ENCODE measurements at regions not wholly inside any gene's neighbourhood (a gene's known extent, or its start where the extent isn't known, plus 50 kb on each side); places are given as distances from the start of the nearest gene placed in this dataset.
"Not testable (repeated sequence)": the region's sequence is repeated elsewhere in the genome, so short reads cannot be mapped to it uniquely, and the experiment has no call there.

DNA sequence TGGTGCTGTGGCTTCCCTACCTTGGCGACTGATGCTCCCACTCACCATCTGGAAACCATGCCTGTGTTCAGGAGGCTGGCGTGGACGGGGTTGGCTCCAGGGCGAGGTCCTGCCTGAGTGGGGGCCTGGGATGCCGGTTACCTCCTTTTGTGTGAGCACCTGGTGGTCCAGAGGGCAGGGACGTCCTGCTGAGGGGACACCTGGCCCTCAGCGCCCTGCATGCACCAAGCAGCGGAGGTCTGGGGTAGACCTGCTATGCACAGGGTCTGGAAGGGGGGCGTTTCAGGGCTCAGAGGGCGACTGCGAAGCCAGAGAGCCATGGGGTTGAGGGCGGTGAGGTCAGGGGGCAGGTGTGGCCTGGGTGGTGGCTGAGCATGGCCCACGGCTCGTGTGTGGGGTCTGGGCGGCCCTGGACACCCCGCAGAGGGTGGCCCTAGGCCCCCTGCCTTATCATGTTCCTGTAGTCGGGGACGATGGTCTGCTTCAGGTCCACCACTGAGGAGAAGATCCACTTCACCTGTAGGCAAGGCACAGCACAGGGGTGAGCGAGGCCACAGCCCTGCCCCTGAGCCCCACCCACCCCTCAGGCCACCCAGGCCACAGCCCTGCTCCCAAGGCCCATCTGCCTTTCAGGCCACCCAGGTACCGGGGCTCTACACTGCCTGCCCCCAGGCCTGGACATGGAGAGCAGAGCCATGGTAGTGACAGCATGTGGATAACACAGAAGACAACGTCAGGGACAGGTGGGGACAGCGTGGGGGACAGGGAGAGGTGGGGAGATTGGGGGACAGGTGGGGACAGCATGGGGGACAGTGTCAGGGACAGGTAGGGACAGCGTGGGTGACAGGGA, 95.3 kb downstream of the TMEM121 start:
- not testable (repeated sequence) for DNase-seq (ENCODE audit: low read depth in 3 of 3)

DNA sequence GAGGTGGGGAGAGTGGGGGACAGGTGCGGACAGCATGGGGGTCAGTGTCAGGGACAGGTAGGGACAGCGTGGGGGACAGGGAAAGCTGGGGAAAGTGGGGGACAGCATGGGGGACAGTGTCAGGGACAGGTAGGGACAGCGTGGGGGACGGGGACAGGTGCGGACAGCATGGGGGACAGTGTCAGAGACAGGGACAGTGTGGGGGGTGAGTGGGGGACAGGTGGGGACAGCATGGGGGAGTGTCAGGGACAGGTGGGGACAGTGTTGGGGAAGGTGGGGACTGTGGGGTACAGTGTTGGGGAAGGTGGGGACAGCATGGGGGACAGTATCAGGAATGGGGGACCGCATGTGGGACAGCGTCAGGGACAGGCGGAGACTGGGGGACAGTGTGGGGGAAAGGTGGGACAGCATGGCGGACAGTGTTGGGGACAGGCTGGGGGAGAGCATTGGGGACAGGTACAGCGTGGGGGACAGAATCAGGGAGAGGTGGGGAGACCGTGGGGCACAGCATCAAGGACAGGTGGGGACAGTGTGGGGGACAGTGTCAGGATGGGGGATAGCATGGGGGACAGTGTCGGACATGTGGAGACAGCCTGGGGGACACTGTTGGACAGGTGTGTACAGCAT, 96.1 kb downstream of the TMEM121 start:
- DNase-seq (ENCODE audit: low read depth in 3 of 3) = no peak

DNA sequence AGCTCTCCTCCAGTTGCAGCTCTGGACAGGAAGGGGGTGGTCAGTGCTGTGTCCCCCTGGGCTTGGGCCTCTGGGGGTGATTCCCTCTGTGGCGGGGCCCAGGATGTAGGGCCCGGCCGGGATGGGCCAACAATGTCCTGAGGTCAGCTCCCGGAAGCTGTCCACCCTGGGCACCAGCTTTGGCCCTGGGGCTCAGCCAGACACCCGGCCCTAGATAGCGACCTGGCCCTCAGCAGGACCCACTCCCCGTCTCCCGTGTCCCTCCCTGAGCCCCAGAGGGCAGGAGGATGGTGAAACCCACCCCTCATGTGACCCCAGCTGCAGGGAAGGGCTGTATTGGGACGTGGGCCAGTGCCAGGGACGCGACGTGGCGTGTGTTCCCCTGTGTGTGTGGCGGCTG, 96.8 kb downstream of the TMEM121 start:
- not testable (repeated sequence) for DNase-seq (ENCODE audit: low read depth in 3 of 3)

DNA sequence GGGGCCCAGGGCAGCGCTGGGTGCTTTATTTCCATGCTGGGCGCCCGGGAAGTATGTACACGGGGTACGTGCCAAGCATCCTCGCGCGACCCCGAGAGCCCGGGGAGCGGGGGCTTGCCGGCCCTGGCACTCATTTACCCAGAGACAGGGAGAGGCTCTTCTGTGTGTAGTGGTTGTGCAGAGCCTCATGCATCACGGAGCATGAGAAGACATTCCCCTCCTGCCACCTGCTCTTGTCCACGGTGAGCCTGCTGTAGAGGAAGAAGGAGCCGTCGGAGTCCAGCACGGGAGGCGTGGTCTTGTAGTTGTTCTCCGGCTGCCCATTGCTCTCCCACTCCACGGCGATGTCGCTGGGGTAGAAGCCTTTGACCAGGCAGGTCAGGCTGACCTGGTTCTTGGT, 98.0 kb downstream of the TMEM121 start:
- not testable (repeated sequence) for DNase-seq (ENCODE audit: low read depth in 3 of 3)

DNA sequence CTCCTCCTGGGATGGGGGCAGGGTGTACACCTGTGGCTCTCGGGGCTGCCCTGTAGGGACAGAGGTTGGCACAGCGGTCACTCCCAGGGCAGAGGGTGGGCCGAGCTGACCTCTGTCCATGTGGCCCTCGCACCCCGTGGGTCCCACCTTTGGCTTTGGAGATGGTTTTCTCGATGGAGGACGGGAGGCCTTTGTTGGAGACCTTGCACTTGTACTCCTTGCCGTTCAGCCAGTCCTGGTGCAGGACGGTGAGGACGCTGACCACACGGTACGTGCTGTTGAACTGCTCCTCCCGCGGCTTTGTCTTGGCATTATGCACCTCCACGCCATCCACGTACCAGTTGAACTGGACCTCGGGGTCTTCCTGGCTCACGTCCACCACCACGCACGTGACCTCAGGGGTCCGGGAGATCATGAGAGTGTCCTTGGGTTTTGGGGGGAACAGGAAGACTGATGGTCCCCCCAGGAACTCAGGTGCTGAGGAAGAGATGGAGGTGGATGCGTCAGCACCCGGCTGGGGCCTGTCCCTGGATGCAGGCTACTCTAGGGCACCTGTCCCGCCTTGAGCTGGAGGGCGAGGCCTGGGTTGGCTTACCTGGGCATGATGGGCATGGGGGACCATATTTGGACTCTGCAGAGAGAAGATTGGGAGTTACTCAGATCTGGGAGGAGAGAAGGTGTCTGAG, 98.5 kb downstream of the TMEM121 start:
- DNase-seq (ENCODE audit: low read depth in 3 of 3) = not testable (repeated sequence)

DNA sequence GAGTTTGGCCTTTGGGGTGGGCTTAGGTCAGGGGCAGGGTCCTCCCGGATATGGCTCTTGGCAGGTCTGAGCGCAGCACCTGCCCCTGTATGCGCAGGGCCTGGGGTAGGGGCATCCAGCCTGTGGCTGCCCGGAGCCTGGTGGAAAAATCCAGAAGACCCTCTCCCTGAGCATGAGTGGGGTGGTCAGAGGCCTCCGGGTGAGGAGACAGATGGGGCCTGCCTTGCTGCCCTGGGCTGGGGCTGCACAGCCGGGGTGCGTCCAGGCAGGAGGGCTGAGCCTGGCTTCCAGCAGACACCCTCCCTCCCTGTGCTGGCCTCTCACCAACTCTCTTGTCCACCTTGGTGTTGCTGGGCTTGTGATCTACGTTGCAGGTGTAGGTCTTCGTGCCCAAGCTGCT, 99.1 kb downstream of the TMEM121 start:
- DNase-seq (ENCODE audit: low read depth in 3 of 3) = not testable (repeated sequence)

DNA sequence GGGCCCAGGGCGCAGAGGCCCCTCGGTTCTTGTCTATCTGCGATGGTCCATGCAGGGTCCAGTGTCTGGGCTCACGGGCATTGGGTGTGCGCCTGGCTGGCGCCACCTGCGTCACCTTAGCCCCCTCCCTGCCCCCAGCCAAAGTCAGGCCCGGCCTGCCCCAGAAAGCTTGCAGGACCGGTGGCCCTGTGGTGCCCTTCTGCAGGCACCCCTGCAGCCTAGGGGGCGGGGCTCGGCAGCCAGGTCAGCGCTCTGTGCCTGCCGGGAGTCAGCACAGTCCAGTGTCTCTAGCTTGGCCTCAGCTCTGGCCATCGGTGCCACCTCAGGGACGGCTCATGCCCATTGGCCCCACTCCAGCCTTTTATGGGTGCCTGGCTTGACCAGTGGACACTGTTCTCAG, 99.7 kb downstream of the TMEM121 start:
- not testable (repeated sequence) for DNase-seq (ENCODE audit: low read depth in 3 of 3)

DNA sequence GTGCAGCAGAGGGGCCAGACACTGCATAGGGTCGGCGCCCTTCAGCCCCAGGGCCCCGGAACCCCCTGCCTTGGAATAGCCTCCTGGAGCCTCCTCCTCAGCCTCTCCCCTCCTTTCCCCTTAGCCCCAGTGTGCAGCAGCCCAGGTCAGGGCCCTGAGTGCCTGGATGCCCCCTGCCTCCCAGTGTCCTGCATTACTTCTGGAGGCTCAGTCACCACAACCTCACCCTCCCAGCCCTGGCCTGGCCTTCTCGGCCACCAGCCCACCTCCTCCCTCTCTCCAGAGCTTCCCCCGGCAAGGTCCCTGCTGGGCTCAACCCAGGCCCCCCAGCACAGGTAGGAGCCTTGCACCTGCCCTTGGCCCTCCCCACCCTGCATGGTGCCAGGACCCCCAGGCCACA, 100.3 kb downstream of the TMEM121 start:
- DNase-seq (ENCODE audit: low read depth in 3 of 3) = not testable (repeated sequence)

DNA sequence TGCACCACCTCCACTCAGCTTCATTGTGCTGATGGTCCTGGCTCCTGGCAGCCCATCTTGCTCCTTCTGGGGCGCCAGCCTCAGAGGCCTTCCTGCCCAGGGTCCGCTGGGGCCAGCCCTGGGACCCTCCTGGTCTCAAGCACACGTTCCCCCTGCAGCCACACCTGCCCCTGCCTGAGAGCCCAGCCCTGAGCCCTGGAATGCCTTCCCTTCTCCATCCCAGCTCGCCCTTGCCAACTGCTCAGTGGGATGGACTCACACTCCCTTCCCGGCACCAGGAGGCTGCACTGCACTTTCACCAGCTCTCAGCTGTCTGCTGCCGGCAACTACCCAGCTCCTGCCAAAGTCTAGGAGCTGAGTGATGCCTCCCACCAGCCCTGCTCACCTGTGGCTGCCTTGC, 100.9 kb downstream of the TMEM121 start:
- DNase-seq (ENCODE audit: low read depth in 3 of 3) = not testable (repeated sequence)

DNA sequence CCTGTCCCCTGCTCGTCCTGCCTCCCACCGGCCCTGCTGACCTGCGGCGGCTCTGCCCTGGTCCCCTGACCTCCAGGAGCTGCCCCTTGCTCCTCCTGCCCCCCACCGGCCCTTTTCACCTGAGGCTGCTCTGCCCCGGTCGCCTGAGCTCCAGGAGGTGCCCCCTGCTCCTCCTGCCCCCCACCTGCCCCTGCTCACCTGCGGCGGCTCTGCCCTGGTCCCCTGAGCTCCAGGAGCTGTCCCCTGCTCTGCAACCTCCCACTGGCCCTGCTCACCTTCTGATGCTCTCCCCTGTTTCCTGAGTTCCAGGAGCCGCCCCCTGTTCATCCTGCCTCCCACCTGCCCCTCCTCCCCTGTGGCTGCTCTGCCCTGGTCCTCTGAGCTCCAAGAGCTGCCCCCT, 101.3 kb downstream of the TMEM121 start:
- no peak for DNase-seq (ENCODE audit: low read depth in 3 of 3)

DNA sequence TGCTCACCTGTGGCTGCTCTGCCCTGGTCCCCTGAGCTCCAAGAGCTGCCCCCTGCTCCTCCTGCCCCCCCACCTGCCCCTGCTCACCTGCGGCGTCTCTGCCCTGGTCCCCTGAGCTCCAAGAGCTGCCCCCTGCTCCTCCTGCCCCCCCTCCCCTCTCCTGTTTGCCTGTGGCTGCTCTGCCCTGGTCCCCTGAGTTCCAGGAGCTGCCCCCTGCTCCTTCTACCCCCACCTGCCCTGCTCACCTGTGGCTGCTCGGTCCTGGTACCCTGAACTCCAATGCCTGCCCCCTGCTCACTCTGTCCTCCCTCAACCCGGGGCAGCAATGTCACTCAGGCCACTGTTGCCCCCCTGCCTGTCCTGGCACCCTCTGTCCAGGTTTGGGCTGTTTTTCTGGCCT, 101.7 kb downstream of the TMEM121 start:
- DNase-seq (ENCODE audit: low read depth in 3 of 3) = not testable (repeated sequence)

DNA sequence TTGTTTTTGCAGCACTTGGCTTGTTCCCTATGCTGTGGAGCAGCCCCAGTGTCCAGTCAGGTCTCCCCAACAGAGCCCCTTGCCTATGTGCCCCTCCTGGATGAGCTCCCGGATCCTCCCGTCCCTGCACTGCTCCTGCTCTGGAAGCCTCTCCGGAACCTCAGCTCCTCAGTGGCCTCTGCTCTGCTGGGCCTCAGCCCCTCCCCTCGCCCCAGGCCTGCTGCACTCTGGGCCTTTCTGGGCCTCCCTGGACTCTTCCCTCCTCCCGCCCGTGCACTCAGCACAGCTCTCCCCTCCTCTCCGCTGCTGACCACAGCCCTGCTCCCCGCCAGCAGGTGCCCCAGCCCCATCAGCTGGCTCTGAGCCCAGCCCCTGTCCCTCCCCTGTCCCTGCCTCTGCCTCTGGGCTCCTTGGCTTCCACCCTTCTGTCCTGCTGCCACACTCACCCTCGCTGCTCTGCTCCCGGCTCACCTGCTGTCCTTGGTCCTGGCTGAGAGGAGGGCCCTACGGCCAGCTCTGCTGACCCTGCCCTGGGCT, 102.2 kb downstream of the TMEM121 start:
- not testable (repeated sequence) for DNase-seq (ENCODE audit: low read depth in 3 of 3)

DNA sequence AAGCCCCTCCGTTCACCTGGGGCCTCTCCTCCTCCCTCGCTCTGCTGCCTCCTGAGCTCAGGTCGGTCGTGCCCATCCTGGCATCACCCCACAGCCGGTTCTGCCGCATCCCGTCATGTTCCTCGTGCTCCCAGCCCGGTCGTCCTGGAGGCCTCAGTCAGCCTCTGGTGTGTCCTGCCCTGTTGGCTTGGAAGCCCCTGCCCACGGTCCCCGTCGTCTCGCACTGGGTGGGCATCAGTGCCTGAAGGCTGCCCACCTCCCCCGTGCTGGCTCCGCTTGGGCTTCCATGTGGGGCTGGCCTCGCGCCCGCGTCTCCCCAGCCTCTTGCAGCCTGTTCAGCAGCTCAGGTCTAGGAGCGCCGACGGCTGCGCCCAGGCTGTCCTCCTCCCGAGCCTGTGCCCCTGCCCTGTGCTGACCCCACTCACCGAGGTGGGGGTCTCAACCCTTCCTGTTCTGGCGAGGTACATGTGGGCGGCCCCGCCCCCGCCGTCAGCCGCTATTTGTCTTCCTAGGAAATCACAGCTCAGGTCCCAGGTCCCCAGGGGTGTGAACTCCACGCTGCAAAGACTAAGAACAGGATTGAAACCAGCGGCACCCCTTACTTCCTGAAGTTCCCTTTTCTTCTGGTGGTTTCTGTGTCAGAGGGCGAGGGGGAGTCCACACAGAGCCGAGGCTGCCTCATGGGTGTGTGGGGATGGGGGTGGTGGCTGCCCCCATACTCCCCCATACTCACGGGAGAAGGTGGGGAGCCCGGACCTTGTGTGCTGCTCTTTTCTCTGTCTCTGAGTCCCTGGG, 102.9 kb downstream of the TMEM121 start:
- DNase-seq (ENCODE audit: low read depth in 3 of 3) = not testable (repeated sequence)

DNA sequence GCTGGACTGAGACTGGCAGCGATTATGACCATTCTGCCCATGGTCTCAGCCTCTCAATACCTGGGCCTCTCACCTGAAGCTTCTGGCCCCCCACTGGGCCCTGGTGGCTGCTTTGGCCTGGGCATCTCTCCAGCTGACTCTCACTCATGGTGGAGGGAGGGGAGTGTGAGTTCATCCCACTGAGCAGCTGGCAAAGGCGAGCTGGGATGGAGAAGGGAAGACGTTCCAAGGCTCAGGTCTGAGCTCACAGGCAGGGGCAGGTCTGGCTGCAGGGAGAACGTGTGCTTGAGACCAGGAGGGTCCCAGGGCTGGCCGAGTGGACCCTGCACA, 103.5 kb downstream of the TMEM121 start:
- DNase-seq (ENCODE audit: low read depth in 3 of 3) = no peak

DNA sequence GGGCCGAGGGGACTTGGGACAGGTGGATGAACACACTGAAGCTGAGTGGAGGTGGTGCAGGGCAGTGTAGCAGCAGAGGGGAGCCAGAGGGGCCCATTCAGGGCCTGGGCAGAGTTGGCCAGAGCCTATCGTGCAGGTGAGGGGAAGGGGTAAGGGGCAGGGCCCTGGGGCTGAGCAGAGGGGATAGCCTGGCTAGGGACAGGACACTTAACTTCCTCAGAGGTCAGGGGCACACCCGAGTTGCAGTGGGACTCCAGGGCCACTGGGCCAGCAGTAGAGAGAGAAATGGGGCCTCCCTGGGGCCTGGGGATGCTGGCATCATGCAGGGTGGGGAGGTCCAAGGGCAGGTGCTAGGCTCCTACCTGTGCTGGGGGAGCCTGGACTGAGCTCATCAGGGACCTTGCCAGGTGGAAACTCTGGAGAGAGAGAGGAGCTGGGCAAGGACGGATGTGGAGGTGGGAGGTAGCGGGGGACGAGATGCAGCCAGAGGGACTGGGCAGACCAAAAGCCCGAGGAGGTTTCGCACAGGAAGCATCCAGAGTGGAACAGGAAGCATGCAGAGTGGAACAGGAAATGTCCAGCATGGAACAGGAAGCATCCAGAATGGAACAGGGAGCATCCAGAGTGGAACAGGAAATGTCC, 104.0 kb downstream of the TMEM121 start:
- DNase-seq (ENCODE audit: low read depth in 3 of 3) = not testable (repeated sequence)

DNA sequence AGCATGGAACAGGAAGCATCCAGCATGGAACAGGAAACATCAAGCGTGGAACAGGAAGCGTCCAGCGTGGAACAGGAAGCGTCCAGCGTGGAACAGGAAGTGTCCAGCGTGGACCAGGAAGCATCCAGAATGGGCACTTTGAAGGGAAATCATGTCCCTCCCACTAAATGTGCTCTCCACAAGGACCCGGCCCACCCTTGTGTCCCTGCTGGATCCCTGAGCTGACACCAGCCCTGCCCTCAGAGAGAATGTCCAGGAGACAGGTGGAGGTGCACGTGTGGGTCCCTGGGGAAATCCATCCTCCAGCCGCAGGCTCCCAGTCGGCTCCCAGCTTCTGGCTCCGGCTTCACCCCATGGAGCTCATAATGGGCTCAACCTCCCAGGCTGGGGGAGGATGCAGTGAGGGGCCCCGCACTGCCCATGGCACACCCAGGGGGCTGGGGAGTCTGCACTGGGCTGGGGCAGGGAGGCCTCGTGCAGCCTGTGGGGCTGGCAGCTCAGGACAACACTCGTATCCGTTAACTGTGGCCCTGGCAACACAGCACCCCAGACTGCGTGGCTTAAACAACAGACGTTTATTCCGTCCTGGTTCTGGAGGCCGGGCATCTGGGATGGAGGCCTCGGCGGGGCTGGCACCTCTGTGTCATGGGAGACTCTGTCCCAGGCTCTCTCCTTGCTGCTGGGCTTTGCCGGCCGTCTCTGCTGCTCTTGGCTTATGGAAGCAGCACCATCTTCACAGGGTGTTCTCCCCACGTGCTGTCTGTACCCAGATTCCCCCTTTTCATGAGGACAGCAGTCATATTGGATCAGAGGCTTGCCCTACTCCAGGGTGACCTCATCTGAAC, 104.8 kb downstream of the TMEM121 start:
- not testable (repeated sequence) for DNase-seq (ENCODE audit: low read depth in 3 of 3)

DNA sequence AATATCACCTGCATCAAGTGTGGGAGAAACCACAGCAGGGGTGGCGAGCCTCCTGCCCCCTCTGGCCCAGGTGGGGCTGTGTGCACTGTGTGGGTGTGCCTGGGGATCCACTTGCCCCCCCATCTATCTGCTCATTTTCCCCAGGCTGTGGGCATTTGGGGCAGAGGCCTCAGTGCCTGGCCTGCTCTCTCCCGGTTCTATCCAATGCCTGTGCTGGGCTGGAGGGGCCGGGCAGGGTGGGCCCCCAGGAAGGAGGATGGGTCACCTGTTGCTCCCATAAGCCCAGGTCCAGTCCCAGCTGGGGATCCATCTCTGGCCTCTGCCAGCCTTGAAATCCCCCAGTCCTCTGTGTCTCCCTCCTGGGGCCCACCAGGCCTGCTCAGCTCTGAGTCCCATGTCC, 105.6 kb downstream of the TMEM121 start:
- DNase-seq (ENCODE audit: low read depth in 3 of 3) = no peak

DNA sequence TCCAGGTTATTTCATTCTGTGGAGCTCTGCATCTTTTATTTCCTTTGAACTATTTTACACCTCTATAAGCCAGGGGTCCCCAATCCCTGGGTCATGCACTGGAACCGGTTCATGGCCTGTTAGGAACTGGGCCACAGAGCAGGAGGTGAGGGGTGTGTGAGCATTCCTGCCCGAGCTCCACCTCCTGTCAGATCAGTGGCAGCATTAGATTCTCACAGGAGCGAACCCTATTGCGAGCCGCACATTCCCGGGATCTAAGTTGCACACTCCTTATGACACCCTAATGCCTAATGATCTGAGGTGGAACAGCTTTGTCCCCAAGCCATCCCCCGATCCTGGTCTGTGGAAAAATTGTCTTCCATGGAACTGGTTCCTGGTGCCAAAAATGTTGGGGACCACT, 107.2 kb downstream of the TMEM121 start:
- DNase-seq (ENCODE audit: low read depth in 3 of 3) = not testable (repeated sequence)

DNA sequence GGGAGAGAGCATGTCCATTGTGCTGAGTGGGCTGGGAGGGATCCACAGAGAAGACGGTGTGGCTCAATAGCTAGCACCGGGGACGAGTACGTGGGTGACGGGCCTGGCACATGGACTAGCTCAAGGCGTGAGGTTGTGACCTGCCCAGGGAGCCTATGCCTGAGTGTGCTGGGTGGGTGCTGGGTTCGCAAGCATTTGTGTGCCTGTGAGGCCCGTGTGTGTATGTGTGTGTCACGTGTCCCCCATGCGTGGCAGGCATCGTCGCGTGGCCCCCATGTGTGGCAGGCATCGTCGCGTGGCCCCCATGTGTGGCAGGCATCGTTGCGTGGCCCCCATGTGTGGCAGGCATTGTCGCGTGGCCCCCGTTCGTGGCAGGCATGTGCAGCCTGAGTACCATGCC, 109.2 kb downstream of the TMEM121 start:
- DNase-seq (ENCODE audit: low read depth in 3 of 3) = no peak

DNA sequence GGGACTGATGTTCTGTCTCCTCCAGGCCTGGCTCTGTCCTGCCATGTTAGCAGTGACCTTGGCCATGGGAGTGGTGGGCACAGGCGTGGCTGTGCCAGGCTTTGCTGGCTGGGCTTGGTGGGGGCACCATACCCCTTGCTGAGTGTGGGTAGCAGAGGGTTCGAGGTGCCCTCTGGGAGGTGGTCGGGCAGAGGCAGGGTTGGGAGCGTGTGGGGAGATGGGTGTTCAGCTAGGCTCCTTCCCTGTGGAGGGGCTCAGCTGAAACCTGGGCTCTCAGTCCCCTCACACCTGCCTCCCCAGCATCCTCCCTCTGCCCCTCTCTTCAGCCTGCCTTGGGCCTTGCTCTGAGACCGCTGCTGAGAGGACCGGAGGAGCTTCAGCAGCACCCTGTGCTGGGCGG, 109.6 kb downstream of the TMEM121 start:
- DNase-seq (ENCODE audit: low read depth in 3 of 3) = not testable (repeated sequence)
